GM21390 (cell line): ENCODE measurements at regions not wholly inside any gene's neighbourhood (a gene's known extent, or its start where the extent isn't known, plus 50 kb on each side); places are given as distances from the start of the nearest gene placed in this dataset.
"Not testable (repeated sequence)": the region's sequence is repeated elsewhere in the genome, so short reads cannot be mapped to it uniquely, and the experiment has no call there.

Experiments
- ATAC-seq: cut with Tn5 transposase; IDR thresholded peaks from one replicate; pipeline ENCODE4 v1.9.1; 2021; ENCODE audit not compliant: unreplicated experiment

DNA sequence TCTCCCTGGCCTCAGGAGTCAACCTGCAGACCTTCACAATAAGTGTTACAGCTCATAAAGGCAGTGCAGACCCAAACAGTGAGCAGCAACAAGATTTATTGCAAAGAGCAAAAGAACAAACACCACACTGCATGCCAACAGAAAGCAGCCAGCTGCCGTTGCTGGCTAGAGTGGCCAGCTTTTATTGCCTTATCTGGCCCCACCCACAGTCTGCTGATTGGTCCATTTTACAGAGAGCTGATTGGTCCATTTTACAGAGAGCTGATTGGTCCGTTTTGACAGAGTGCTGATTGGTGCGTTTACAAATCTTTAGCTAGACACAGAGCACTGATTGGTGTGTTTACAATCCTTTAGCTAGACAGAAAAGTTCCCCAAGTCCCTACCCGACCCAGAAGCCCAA is 885.9 kb upstream of the SPRY2 start:
- not testable (repeated sequence) for ATAC-seq

- ATAC-seq: no peak
Observed at GRCh38 chr13:81224209-81224833, 883.4 kb upstream of the SPRY2 start.

GRCh38 chr13:81223778-81224177 is 882.9 kb upstream of the SPRY2 start:
- ATAC-seq: no peak

DNA sequence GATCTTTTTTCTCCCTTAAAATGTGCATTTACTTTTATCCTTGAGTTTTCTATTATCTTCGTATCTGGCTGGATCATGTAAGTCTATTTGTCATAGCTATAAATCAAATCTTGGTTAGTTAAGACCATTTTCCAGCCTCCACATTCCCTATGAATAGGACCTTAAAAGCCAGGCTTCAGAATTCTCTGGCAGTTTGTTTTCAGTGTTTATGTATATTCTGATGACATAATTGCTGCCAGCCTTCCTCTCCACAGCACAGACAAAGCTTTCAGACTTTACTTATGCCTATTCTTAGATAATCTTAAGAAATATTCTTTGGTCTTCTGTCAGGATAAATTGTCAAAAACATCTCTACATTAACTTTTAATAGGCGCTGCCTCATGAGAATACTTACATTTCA is 870.8 kb upstream of the SPRY2 start:
- no peak for ATAC-seq

DNA sequence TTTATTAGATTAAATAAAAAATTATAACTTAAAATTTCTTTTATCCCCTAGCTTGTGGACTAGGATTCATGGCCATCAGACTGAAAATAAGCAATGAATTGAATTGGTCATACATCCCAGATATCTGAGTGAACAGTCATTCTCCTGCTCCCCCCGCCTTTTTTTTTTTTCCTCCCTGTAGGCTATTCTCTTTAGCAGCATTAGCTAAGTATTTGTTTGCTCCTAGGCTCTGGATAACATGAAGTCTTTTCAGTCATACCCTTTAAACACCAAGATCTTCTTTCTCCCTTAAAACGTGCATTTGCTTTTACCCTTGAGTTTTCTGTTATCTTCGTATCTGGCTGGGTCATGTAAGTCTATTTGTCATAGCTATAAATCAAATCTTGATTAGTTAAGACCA is 866.7 kb upstream of the SPRY2 start:
- no peak for ATAC-seq

DNA sequence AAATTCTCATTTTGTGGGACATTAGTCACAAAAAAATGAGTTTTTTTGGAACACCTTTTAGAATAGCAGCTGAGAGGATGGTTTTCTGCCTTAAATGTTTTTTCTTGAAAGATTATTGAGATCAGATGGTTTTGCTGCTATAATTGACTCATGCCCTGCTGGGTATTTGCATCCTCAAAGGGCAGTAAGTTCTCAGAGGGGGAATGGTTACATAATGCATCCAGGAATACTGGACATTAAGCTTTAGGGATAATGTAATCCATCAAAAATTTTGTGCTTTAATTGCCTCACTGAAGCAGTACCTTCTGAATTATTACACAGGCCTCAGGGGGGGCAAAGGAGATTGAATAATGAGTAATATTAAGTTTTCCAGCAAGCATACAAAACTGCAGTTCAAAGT is 866.3 kb upstream of the SPRY2 start:
- ATAC-seq: no peak

DNA sequence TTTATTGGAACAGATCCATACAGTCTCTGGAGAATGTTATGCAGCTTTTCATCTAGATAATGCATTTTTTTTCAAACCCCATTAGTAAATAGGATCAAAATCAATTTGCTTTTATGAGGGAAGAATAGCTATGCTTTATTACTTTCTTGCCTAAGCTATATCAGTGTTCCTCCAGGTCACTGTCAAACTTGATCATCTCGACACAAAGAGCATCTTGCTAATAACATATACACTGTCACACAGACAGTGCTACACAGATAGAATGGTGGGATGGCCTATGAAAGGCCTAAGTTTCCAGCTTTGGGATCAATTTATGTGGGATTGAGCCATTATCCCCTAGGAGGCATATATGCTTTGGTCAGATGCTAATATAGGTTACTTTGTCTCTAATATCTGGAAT is 862.9 kb upstream of the SPRY2 start:
- ATAC-seq: no peak

DNA sequence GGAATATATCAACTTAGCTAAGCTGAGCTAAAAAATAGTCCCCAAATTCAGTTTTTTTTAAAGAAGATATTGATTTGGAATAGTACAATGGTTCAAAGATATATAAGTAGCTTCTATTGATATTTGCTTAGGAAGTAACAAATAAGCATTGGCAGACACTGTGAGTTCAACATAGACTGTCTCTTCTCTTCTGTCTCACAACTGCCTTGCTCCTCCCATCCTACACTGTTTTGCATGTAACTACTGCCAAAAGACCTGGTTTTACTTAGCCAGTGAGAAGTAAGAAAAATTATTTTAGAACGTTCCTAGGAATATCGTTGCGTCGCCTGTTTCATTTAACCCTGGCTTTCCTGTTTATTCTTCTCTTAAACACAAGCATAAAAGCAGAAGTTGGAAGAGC is 859.0 kb upstream of the SPRY2 start:
- no peak for ATAC-seq

- ATAC-seq: no peak
Observed at GRCh38 chr13:81197966-81198365, 857.0 kb upstream of the SPRY2 start.

- ATAC-seq: no peak
Observed at GRCh38 chr13:81197483-81197882, 856.6 kb upstream of the SPRY2 start.

- ATAC-seq: no peak
Observed at GRCh38 chr13:81194362-81194761, 853.4 kb upstream of the SPRY2 start.

- ATAC-seq: no peak
Observed at GRCh38 chr13:81184556-81185265, 843.8 kb upstream of the SPRY2 start.

GRCh38 chr13:81172603-81173002 is 831.7 kb upstream of the SPRY2 start:
- ATAC-seq: no peak

DNA sequence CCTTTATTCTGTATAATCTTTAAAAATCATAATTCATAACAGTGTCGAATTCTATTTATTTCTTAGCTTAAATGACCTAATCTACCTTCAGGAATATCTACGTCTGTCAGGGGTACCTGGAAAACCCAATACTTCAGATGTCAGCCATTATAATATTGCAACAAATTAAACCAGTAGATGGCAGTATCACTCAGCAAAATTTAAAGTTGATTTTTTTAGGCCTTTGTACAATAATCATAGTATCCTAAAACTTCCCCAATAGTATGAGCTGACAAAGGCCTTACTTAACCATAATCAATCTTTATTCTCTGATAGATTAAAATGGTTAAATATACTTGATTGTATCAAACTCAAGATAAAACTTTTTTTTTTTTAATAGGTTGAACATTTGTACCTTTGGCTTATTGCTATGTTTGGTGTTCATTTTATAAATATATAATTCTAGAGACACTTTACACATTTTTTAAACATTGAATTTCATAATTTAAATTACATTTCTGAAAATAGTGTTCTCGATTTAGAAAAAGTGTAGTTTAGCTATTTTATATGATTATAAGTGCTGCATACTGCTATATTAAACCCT is 830.2 kb upstream of the SPRY2 start:
- ATAC-seq: peak; percentile 74

DNA sequence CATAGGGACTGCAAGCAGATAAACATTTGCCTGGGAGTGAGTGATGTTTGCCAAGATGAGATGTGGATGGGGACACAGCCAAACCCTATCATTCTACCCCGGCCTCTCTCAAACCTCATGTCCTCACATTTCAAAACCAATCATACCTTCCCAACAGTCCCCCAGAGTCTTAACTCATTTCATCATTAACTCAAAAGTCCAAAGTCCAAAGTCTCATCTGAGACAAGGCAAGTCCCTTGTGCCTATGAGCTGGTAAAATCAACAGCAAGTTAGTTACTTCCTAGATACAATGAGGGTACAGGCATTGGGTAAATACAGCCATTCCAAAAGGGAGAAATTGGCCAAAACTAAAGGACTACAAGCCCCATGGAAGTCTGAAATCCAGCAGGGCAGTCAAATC is 822.9 kb upstream of the SPRY2 start:
- not testable (repeated sequence) for ATAC-seq

DNA sequence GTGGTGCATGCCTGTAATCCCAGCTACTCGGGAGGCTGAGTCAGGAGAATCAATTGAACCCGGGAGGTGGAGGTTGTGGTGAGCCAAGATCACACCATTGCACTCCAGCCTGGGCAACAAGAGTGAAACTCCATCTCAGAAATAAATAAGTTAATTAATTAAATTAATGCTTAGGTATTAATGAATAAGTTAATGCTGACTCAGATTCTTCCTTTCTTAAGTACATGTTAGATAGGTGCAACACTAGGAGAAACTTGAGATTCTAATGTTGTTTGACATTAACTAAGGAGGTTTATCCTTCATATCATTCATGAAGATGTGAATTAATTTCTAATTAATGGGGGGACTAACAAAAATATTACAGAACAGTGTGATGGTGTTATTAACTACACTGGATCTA is 812.6 kb upstream of the SPRY2 start:
- ATAC-seq: no peak

GRCh38 chr13:81148822-81149221 is 807.9 kb upstream of the SPRY2 start:
- no peak for ATAC-seq

DNA sequence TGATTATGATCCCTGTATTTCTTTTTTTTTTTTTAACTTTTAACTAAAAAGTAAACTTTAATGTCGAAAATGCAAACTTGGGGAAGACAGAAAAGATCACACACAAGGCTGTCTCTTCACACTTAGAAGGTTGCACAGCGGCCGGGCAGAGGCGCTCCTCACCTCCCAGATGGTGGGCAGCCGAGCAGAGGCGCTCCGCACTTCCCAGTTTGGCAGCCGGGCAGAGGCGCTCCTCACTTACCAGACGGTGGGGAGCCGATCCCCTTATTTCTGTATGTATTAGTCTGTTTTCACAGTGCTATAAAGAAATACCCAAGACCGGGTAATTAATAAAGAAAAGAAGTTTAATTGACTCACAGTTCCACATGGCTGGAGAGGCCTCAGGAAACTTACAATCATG is 805.6 kb upstream of the SPRY2 start:
- not testable (repeated sequence) for ATAC-seq

DNA sequence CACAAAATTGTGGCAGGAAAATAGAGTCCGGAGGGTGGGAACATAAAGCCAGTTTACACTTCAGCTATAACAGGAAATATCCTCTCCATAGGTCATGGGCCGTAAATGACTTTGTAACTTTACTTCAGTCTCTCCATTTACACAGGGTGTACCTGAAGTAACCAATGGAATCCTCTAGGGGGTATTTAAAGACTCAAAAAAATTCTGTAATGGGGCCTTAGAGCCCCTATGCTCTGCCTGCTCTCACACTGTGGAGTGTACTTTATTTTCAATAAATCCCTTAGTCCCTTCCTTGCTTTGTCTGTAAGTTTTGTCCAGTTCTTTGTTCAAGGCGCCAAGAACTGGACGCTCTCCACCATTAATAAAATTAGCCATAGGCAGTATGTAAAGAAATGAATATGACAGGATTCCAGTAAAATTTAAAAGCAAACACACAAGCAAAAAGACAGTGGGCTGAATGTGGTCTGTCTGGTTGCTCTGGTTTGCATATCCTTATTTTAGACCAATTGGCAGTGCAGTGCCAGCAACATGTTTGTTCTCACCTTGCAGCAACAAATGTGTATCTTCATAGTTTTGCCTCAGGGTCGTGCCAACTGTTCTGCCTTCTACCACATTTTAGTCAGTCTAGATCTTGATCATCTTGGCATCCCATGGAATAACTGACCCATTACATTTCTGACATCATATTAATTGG is 801.5 kb upstream of the SPRY2 start:
- ATAC-seq: no peak

DNA sequence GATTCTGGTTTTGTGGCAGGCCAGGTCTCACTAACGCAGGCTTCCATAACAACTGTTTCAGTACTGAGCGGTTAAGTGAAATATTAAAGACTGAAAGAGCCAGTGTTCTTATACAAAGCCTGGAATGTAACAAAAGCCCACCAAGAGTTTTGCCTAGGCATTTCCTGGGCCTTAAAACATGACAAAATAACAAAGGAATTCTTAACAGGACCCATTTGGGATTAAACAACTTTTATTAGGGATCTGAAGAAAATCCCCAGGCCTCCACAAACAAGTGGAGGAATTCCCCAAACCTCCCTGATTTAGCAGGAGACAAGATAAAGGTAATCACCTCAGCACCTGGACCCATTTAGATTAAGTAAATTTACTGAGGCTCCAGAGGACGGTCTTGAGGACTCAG is 799.7 kb upstream of the SPRY2 start:
- no peak for ATAC-seq

DNA sequence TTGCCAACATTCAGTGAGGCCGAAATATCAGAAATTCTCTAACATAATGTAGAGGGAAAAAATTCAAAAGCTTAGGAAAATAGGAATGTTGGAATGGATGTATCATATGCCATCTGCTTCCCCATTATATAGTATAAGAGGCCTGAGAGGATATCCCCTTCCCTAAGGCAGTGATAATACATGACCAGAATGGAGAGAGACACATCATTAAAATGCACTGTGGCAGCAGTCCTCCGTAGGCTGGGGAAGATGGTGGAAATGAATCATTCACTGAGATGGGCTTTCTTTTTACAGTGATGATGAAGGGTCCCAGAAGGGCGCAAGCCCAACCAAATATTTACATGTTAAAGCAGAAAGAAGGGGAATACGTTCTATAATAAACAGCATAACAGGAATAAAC is 799.1 kb upstream of the SPRY2 start:
- ATAC-seq: no peak
